Cerebellar cortex (tissue), 1 donor: ENCODE measurements at regions not wholly inside any gene's neighbourhood (a gene's known extent, or its start where the extent isn't known, plus 50 kb on each side); places are given as distances from the start of the nearest gene placed in this dataset.
"Not testable (repeated sequence)": the region's sequence is repeated elsewhere in the genome, so short reads cannot be mapped to it uniquely, and the experiment has no call there.

Experiments
- DNase-seq: peaks from one replicate; pipeline ENCODE4 v3.0.0-alpha.2; 2015; ENCODE audit warnings: low spot score

GRCh38 chr2:140178234-140178633, 1398.0 kb upstream of the NXPH2 start:
- DNase-seq: peak; percentile 80

- DNase-seq: peak; percentile 67
Measured at GRCh38 chr2:140177086-140177485, 1396.9 kb upstream of the NXPH2 start.

- DNase-seq: no peak
Measured at GRCh38 chr2:140173790-140174189, 1393.6 kb upstream of the NXPH2 start.

GRCh38 chr2:140164449-140164848, 1384.3 kb upstream of the NXPH2 start:
- no peak for DNase-seq

GRCh38 chr2:140158259-140158658, 1378.1 kb upstream of the NXPH2 start:
- DNase-seq: no peak

GRCh38 chr2:140157816-140158215, 1377.6 kb upstream of the NXPH2 start:
- DNase-seq: no peak

GRCh38 chr2:140154706-140155105, 1374.5 kb upstream of the NXPH2 start:
- DNase-seq: no peak

- DNase-seq: no peak
Measured at GRCh38 chr2:140154271-140154670, 1374.1 kb upstream of the NXPH2 start.

GRCh38 chr2:140144611-140145010, 1364.4 kb upstream of the NXPH2 start:
- no peak for DNase-seq

GRCh38 chr2:140138736-140139135, 1358.5 kb upstream of the NXPH2 start:
- DNase-seq: no peak

- peak; percentile 43 for DNase-seq
Measured at GRCh38 chr2:140136861-140137260, 1356.7 kb upstream of the NXPH2 start.

- DNase-seq: peak; percentile 79
Measured at GRCh38 chr2:140136366-140136765, 1356.2 kb upstream of the NXPH2 start.

GRCh38 chr2:140128909-140129308, 1348.7 kb upstream of the NXPH2 start:
- no peak for DNase-seq

- DNase-seq: no peak
Measured at GRCh38 chr2:140122001-140122400, 1341.8 kb upstream of the NXPH2 start.

- DNase-seq: no peak
Measured at GRCh38 chr2:140117386-140117785, 1337.2 kb upstream of the NXPH2 start.

GRCh38 chr2:140108706-140109475, 1328.7 kb upstream of the NXPH2 start:
- DNase-seq: no peak

- no peak for DNase-seq
Measured at GRCh38 chr2:140091926-140092325, 1311.7 kb upstream of the NXPH2 start.

GRCh38 chr2:140086964-140087363, 1306.8 kb upstream of the NXPH2 start:
- no peak for DNase-seq

- peak; percentile 28 for DNase-seq
Measured at GRCh38 chr2:140085674-140086073, 1305.5 kb upstream of the NXPH2 start.

- DNase-seq: no peak
Measured at GRCh38 chr2:140079038-140079437, 1298.8 kb upstream of the NXPH2 start.

GRCh38 chr2:140076164-140076563, 1296.0 kb upstream of the NXPH2 start:
- no peak for DNase-seq

- DNase-seq: not testable (repeated sequence)
Measured at GRCh38 chr2:140073763-140074162, 1293.6 kb upstream of the NXPH2 start.

GRCh38 chr2:140067661-140068060, 1287.5 kb upstream of the NXPH2 start:
- no peak for DNase-seq

- DNase-seq: no peak
Measured at GRCh38 chr2:140064243-140064642, 1284.1 kb upstream of the NXPH2 start.
